SK-N-SH (cell line): ENCODE measurements at regions not wholly inside any gene's neighbourhood (a gene's known extent, or its start where the extent isn't known, plus 50 kb on each side); places are given as distances from the start of the nearest gene placed in this dataset.

Source experiments
- CTCF ChIA-PET: fragments of 300-600, 350-600 bp; formaldehyde crosslinking; extraction: SDS; loops from one replicate; lab custom pipeline; 2021; lab: Yijun Ruan, JAX
- POLR2A ChIA-PET: fragments of 350-600 bp; sonication (Branson Sonifier 250); formaldehyde crosslinking; extraction: SDS; loops from one replicate; lab custom pipeline; 2020; ENCODE audit warnings: antibody characterized with exemption, inconsistent platforms; lab: Yijun Ruan, JAX
- DNase-seq: peaks from one replicate; pipeline ENCODE4 v3.0.0; 2012
- H2AFZ ChIP-seq: fragments of 200-600 bp; sonication (generic); 2 replicates; pipeline ENCODE4 v1.8.1; 2016; ENCODE audit warnings: antibody characterized with exemption, mild to moderate bottlenecking, low read depth
- H3F3A ChIP-seq: fragments of 200-600 bp; sonication (generic); replicated peaks from 2 replicates; pipeline ENCODE3; 2016; ENCODE audit warnings: antibody characterized with exemption, mild to moderate bottlenecking; ENCODE audit not compliant: insufficient read depth
- H3K27ac ChIP-seq, 2 experiments: fragments of 200-500 bp in 1 of 2; fragments of 200-600 bp in 1 of 2; sonication (Bioruptor generic) in 1 of 2; sonication (generic), shearing (Covaris generic) in 1 of 2; 2 replicates each; pipeline versions ENCODE4 v1.5.1 to v1.6.1; 2014 to 2016; ENCODE audit warnings: low read depth in 2 of 2, inconsistent platforms in 1 of 2, low read length in 1 of 2, mild to moderate bottlenecking in 1 of 2, mixed read lengths in 1 of 2
- H3K27me3 ChIP-seq: fragments of 200-600 bp; sonication (generic), shearing (Covaris generic); 2 replicates; pipeline ENCODE4 v1.6.1; 2016; ENCODE audit warnings: mixed run types; ENCODE audit not compliant: insufficient read depth
- H3K36me3 ChIP-seq, 2 experiments: fragments of 200-500 bp in 1 of 2; fragments of 200-600 bp in 1 of 2; sonication (Bioruptor generic) in 1 of 2; sonication (generic) in 1 of 2; replicated peaks in 1 of 2; 2 replicates each; pipeline versions ENCODE3 to v1.5.1; 2014 to 2016; ENCODE audit warnings: low read length in 1 of 2, mild to moderate bottlenecking in 1 of 2; ENCODE audit not compliant: insufficient read depth in 2 of 2, control insufficient read depth in 1 of 2
- H3K4me1 ChIP-seq, 2 experiments: fragments of 200-500 bp in 1 of 2; fragments of 200-600 bp in 1 of 2; sonication (Bioruptor generic) in 1 of 2; sonication (generic), shearing (Covaris generic) in 1 of 2; 2 replicates each; pipeline versions ENCODE4 v1.5.1 to v1.6.1; 2014 to 2016; ENCODE audit warnings: low read depth in 1 of 2, low read length in 1 of 2, mixed run types in 1 of 2; ENCODE audit not compliant: insufficient read depth in 2 of 2, control insufficient read depth in 1 of 2
- H3K4me2 ChIP-seq: fragments of 200-600 bp; sonication (generic), shearing (Covaris generic); 2 replicates; pipeline ENCODE4 v1.6.1; 2017; ENCODE audit warnings: mixed run types
- H3K4me3 ChIP-seq, 2 experiments: fragments of 200-500 bp in 1 of 2; fragments of 200-600 bp in 1 of 2; sonication (Bioruptor generic) in 1 of 2; sonication (generic), shearing (Covaris generic) in 1 of 2; 2 replicates each; pipeline versions ENCODE4 v1.5.1 to v1.8.1; 2014 to 2016; ENCODE audit warnings: low read depth in 2 of 2, inconsistent platforms in 1 of 2, low read length in 1 of 2, mild to moderate bottlenecking in 1 of 2, mixed read lengths in 1 of 2, moderate library complexity in 1 of 2
- H3K79me2 ChIP-seq: fragments of 200-600 bp; sonication (generic); 2 replicates; pipeline ENCODE4 v1.8.1; 2017; ENCODE audit warnings: mild to moderate bottlenecking; ENCODE audit not compliant: insufficient read depth
- H3K9ac ChIP-seq: fragments of 200-600 bp; sonication (generic); 2 replicates; pipeline ENCODE4 v1.6.1; 2017; ENCODE audit warnings: mixed run types
- H3K9me2 ChIP-seq: fragments of 200-600 bp; sonication (generic); 2 replicates; pipeline ENCODE4 v1.6.1; 2017; ENCODE audit warnings: mixed run types
- H3K9me3 ChIP-seq: fragments of 200-600 bp; sonication (generic); 2 replicates; pipeline ENCODE4 v1.6.1; 2017; ENCODE audit warnings: mixed run types, mild to moderate bottlenecking, moderate library complexity
- H4K20me1 ChIP-seq: fragments of 200-600 bp; sonication (generic); 2 replicates; pipeline ENCODE4 v1.6.1; 2017; ENCODE audit warnings: mild to moderate bottlenecking, mixed run types; ENCODE audit not compliant: insufficient read depth
- CHD2 ChIP-seq: fragments of 150-350 bp; IDR thresholded peaks from 2 replicates; pipeline ENCODE4 v1.6.1; 2018; ENCODE audit warnings: low read length; ENCODE audit not compliant: partially characterized antibody
- EP300 ChIP-seq, 2 experiments: IDR thresholded peaks; 2 replicates each; pipeline versions ENCODE4 v1.4.0 to v1.6.1; 2012; ENCODE audit warnings: borderline replicate concordance in 1 of 2, low read depth in 1 of 2, low read length in 1 of 2
- EZH2phosphoT487 ChIP-seq: fragments of 200-600 bp; sonication (generic); IDR thresholded peaks from 2 replicates; pipeline ENCODE4 v1.6.1; 2017; ENCODE audit warnings: low read depth, mixed run types, mild to moderate bottlenecking, antibody characterized with exemption, moderate library complexity, borderline replicate concordance
- FOSL2 ChIP-seq: IDR thresholded peaks from 2 replicates; pipeline ENCODE4 v1.4.0; 2012; ENCODE audit warnings: low read depth, mild to moderate bottlenecking, moderate library complexity, borderline replicate concordance
- FOXJ3 ChIP-seq: sonication (generic); formaldehyde crosslinking; IDR thresholded peaks from 2 replicates; pipeline ENCODE4 v1.5.1; 2020; ENCODE audit warnings: mild to moderate bottlenecking, missing genetic modification reagents
- GABPA ChIP-seq: IDR thresholded peaks from 2 replicates; pipeline ENCODE4 v1.4.0; 2012; ENCODE audit warnings: low read depth, mild to moderate bottlenecking
- GATA2 ChIP-seq: sonication (generic); formaldehyde crosslinking; IDR thresholded peaks from 2 replicates; pipeline ENCODE4 v1.5.0; 2020; ENCODE audit warnings: mild to moderate bottlenecking, missing genetic modification reagents
- JUND ChIP-seq: IDR thresholded peaks from 2 replicates; pipeline ENCODE4 v1.4.0; 2012
- RFX5 ChIP-seq: IDR thresholded peaks from 2 replicates; pipeline ENCODE4 v1.6.1; 2012; ENCODE audit warnings: mild to moderate bottlenecking, improper control_type of control experiment, low read length
- SMC3 ChIP-seq: IDR thresholded peaks from 2 replicates; pipeline ENCODE4 v1.6.1; 2012; ENCODE audit warnings: low read depth, low read length, improper control_type of control experiment
- TCF12 ChIP-seq: IDR thresholded peaks from 2 replicates; pipeline ENCODE4 v1.4.0; 2012
- TEAD4 ChIP-seq: IDR thresholded peaks from 2 replicates; pipeline ENCODE4 v1.4.0; 2012; ENCODE audit warnings: mild to moderate bottlenecking, borderline replicate concordance; ENCODE audit not compliant: insufficient read depth
- USF1 ChIP-seq: IDR thresholded peaks from 2 replicates; pipeline ENCODE4 v1.4.0; 2012; ENCODE audit warnings: low read depth, borderline replicate concordance
- ZBTB33 ChIP-seq: IDR thresholded peaks from 2 replicates; pipeline ENCODE4 v1.4.0; 2012; ENCODE audit warnings: low read depth, borderline replicate concordance
- WGBS: methylation state at CpG from one replicate; pipeline ENCODE4 v1.1.6; 2017; ENCODE audit warnings: low lambda C conversion rate; 5-methylcytosine and 5-hydroxymethylcytosine counted together
- TF ChIP-seq, protein P1 (sequence below): IDR thresholded peaks from 2 replicates; pipeline ENCODE4 v1.6.1; 2012; ENCODE audit warnings: mild to moderate bottlenecking, low read depth, low read length, moderate library complexity
- TF ChIP-seq, protein P2 (sequence below): fragments of 150-350 bp; IDR thresholded peaks from 2 replicates; pipeline ENCODE4 v1.6.1; 2017; ENCODE audit warnings: antibody characterized with exemption, low read length, low read depth, borderline replicate concordance

GRCh38 chr10:91345716-91346115, 64.4 kb upstream of the HECTD2 start:
- ChIA-PET CTCF (no interaction called here), POLR2A (no interaction called here)
- no peak for DNase-seq
- H3K4me3 ChIP-seq: no peak overlapping the region
- no peaks in the 10 kb centered on the region for H3K79me2 ChIP-seq
- H3K36me3 ChIP-seq: no peaks in the 10 kb centered on the region
- no peak overlapping the region for H3K9ac ChIP-seq
- no peak overlapping the region for H2AFZ ChIP-seq
- peak overlapping the region in 1 of 2 experiments; percentile 42; a peak in 2 of 4 replicates for H3K27ac ChIP-seq
- H3K27me3 ChIP-seq: no peaks in the 10 kb centered on the region
- H4K20me1 ChIP-seq: no peaks in the 10 kb centered on the region
- H3K9me3 ChIP-seq: no peaks in the 10 kb centered on the region
- H3K4me2 ChIP-seq: no peak overlapping the region
- 35% methylated on average over 2 of the region's 2 CpGs for WGBS
- no peaks in the 10 kb centered on the region for H3K9me2 ChIP-seq
- H3K4me1 ChIP-seq: peaks cover 5 to 29% of the 10 kb centered on the region in 2 experiments; a peak in 3 of 4 replicates
- peaks cover 34% of the 10 kb centered on the region for H3F3A ChIP-seq
- TF ChIP-seq TCF12: peak; percentile 62
- TF ChIP-seq FOSL2: 0 out of 2 replicates have a peak, but pooled peaks have one; percentile 8
- 0 out of 2 replicates have a peak, but pooled peaks have one; percentile 10 for TF ChIP-seq JUND
- TF ChIP-seq SMC3: no peak
- no peak for TF ChIP-seq ZBTB33
- no peak for TF ChIP-seq CHD2
- TF ChIP-seq, all 33 proteins: peak for 3

- no peaks in the 10 kb centered on the region for H3K9me2 ChIP-seq
- no peak overlapping the region for H3K27ac ChIP-seq
- ChIA-PET CTCF (no interaction called here), POLR2A (no interaction called here)
- peaks cover 0 to 33% of the 10 kb centered on the region in 2 experiments for H3K4me1 ChIP-seq
- H3K79me2 ChIP-seq: no peaks in the 10 kb centered on the region
- DNase-seq: no peak
- no peaks in the 10 kb centered on the region for H4K20me1 ChIP-seq
- WGBS: 88% methylated on average over 1 of the region's 1 CpG
- no peak overlapping the region for H3K4me3 ChIP-seq
- no peaks in the 10 kb centered on the region for H3K27me3 ChIP-seq
- peaks cover 44% of the 10 kb centered on the region for H3F3A ChIP-seq
- H3K9me3 ChIP-seq: no peaks in the 10 kb centered on the region
- H3K4me2 ChIP-seq: no peak overlapping the region
- no peak overlapping the region for H2AFZ ChIP-seq
- no peaks in the 10 kb centered on the region for H3K36me3 ChIP-seq
- no peak overlapping the region for H3K9ac ChIP-seq
- TF ChIP-seq GATA2 (no peak), TEAD4 (no peak), ZBTB33 (no peak), EZH2phosphoT487 (no peak), GABPA (no peak), FOXJ3 (CRISPR knock-in tag) (no peak), EP300 (IDR thresholded peaks at IDR 0.05; ENCODE audit: borderline replicate concordance in 1 of 2, low read depth in 1 of 2, low read length in 1 of 2) (no peak), RFX5 (no peak), JUND (no peak), USF1 (no peak)
- TF ChIP-seq, protein P1, sequence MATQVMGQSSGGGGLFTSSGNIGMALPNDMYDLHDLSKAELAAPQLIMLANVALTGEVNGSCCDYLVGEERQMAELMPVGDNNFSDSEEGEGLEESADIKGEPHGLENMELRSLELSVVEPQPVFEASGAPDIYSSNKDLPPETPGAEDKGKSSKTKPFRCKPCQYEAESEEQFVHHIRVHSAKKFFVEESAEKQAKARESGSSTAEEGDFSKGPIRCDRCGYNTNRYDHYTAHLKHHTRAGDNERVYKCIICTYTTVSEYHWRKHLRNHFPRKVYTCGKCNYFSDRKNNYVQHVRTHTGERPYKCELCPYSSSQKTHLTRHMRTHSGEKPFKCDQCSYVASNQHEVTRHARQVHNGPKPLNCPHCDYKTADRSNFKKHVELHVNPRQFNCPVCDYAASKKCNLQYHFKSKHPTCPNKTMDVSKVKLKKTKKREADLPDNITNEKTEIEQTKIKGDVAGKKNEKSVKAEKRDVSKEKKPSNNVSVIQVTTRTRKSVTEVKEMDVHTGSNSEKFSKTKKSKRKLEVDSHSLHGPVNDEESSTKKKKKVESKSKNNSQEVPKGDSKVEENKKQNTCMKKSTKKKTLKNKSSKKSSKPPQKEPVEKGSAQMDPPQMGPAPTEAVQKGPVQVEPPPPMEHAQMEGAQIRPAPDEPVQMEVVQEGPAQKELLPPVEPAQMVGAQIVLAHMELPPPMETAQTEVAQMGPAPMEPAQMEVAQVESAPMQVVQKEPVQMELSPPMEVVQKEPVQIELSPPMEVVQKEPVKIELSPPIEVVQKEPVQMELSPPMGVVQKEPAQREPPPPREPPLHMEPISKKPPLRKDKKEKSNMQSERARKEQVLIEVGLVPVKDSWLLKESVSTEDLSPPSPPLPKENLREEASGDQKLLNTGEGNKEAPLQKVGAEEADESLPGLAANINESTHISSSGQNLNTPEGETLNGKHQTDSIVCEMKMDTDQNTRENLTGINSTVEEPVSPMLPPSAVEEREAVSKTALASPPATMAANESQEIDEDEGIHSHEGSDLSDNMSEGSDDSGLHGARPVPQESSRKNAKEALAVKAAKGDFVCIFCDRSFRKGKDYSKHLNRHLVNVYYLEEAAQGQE: no peak
- TF ChIP-seq, protein P2, sequence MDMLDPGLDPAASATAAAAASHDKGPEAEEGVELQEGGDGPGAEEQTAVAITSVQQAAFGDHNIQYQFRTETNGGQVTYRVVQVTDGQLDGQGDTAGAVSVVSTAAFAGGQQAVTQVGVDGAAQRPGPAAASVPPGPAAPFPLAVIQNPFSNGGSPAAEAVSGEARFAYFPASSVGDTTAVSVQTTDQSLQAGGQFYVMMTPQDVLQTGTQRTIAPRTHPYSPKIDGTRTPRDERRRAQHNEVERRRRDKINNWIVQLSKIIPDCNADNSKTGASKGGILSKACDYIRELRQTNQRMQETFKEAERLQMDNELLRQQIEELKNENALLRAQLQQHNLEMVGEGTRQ: no peak
Observed at GRCh38 chr10:91347529-91347928, 62.6 kb upstream of the HECTD2 start.
